Dermis microvascular lymphatic vessel endothelial cell (primary cell): ENCODE measurements at regions not wholly inside any gene's neighbourhood (a gene's known extent, or its start where the extent isn't known, plus 50 kb on each side); places are given as distances from the start of the nearest gene placed in this dataset.

Source experiments
- DNase-seq, 2 donors: peaks; one replicate each; pipeline versions ENCODE4 v3.0.0 to v3.0.0-alpha.2; 2010; ENCODE audit warnings: low read depth in 2 of 2

GRCh38 chr9:115980502-115980901, 173.1 kb upstream of the PAPPA start:
- no peak for DNase-seq

- DNase-seq: no peak
Measured at GRCh38 chr9:115980976-115981375, 172.6 kb upstream of the PAPPA start.

GRCh38 chr9:115983366-115983765, 170.2 kb upstream of the PAPPA start:
- no peak for DNase-seq

- DNase-seq: no peak
Measured at GRCh38 chr9:115985657-115986056, 167.9 kb upstream of the PAPPA start.

- no peak for DNase-seq
Measured at GRCh38 chr9:115986508-115986907, 167.1 kb upstream of the PAPPA start.

GRCh38 chr9:115988701-115989100, 164.9 kb upstream of the PAPPA start:
- no peak for DNase-seq

GRCh38 chr9:115989831-115990230, 163.8 kb upstream of the PAPPA start:
- no peak for DNase-seq

- DNase-seq: no peak
Measured at GRCh38 chr9:115992834-115993233, 160.8 kb upstream of the PAPPA start.

- DNase-seq: no peak
Measured at GRCh38 chr9:115997923-115998322, 155.7 kb upstream of the PAPPA start.

GRCh38 chr9:115998666-115999065, 154.9 kb upstream of the PAPPA start:
- DNase-seq: no peak

GRCh38 chr9:115999498-115999897, 154.1 kb upstream of the PAPPA start:
- no peak for DNase-seq

- DNase-seq: no peak
Measured at GRCh38 chr9:116000748-116001329, 152.8 kb upstream of the PAPPA start.

- DNase-seq: no peak
Measured at GRCh38 chr9:116002181-116002580, 151.4 kb upstream of the PAPPA start.

- DNase-seq: no peak
Measured at GRCh38 chr9:116002624-116003023, 151.0 kb upstream of the PAPPA start.

GRCh38 chr9:116003397-116003796, 150.2 kb upstream of the PAPPA start:
- no peak for DNase-seq

- no peak for DNase-seq
Measured at GRCh38 chr9:116005205-116005604, 148.4 kb upstream of the PAPPA start.

- DNase-seq: no peak
Measured at GRCh38 chr9:116007824-116008223, 145.8 kb upstream of the PAPPA start.

- DNase-seq: no peak
Measured at GRCh38 chr9:116008278-116008677, 145.3 kb upstream of the PAPPA start.

- DNase-seq: no peak
Measured at GRCh38 chr9:116009420-116009819, 144.2 kb upstream of the PAPPA start.

GRCh38 chr9:116015855-116016254, 137.7 kb upstream of the PAPPA start:
- DNase-seq: no peak

GRCh38 chr9:116020146-116020545, 133.4 kb upstream of the PAPPA start:
- DNase-seq: no peak

GRCh38 chr9:116020801-116021200, 132.8 kb upstream of the PAPPA start:
- no peak for DNase-seq

GRCh38 chr9:116027096-116027495, 126.5 kb upstream of the PAPPA start:
- DNase-seq: no peak

- DNase-seq: no peak
Measured at GRCh38 chr9:116027511-116027910, 126.1 kb upstream of the PAPPA start.
